Stimulated activated naive CD8-positive, alpha-beta T cell treated with anti-CD3 and anti-CD28 coated beads, Interleukin-15, amount 100 ng/mL, for 72 hours (primary cell): ENCODE measurements at regions not wholly inside any gene's neighbourhood (a gene's known extent, or its start where the extent isn't known, plus 50 kb on each side); places are given as distances from the start of the nearest gene placed in this dataset.

ENCODE experiments used
- ATAC-seq: fragments of 150-1000 bp; cut with Tn5 transposase; 2 replicates; pipeline ENCODE4 v1.10.0; 2021; ENCODE audit warnings: mild to moderate bottlenecking, moderate library complexity
- DNase-seq, 2 donors: peaks; one replicate each; pipeline ENCODE4 v3.0.0; 2021 to 2022
- H3K27ac Mint-ChIP-seq, 2 donors: one replicate each; pipeline ENCODE4 v1.8.0; 2022; ENCODE audit warnings: mild to moderate bottlenecking in 2 of 2, mixed read lengths in 2 of 2, moderate library complexity in 2 of 2
- H3K27me3 Mint-ChIP-seq: one replicate; pipeline ENCODE4 v1.8.0; 2022; ENCODE audit warnings: mixed read lengths
- H3K4me1 Mint-ChIP-seq: one replicate; pipeline ENCODE4 v1.8.0; 2022; ENCODE audit warnings: mild to moderate bottlenecking, mixed read lengths
- H3K4me3 Mint-ChIP-seq, 2 donors: one replicate each; pipeline ENCODE4 v1.8.0; 2022; ENCODE audit warnings: mild to moderate bottlenecking in 2 of 2, mixed read lengths in 2 of 2, moderate library complexity in 1 of 2
- H3K9me3 Mint-ChIP-seq, 2 donors: one replicate each; pipeline ENCODE4 v1.8.0; 2022; ENCODE audit warnings: mixed read lengths in 2 of 2

DNA sequence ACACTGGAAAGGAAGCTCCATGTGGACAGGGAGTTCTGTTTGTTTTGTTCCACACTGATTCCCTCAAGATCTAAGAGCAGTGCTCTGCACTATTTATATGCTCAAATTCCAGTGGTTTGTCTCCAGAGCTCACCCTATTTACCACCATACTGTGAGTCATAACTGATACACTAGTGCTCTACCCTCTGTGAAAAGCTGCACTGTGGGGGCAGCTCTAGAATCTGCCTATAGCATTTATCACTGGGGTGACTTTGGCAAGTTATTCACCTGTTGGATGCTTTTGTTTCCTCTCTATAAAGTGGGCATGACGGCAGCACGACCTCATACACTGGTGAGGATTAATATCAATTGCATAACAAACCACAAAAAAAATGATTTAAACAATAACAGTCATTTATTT, 307.8 kb downstream of the NR2F1-AS1 start:
- no peak for DNase-seq
- Mint-ChIP-seq H3K4me1 (no peaks in the 10 kb centered on the region), H3K9me3 (peaks cover 6 to 22% of the 10 kb centered on the region in 2 donors), H3K27ac (no peak overlapping the region), H3K27me3 (no peaks in the 10 kb centered on the region), H3K4me3 (no peak overlapping the region)
- ATAC-seq, result no peak

DNA sequence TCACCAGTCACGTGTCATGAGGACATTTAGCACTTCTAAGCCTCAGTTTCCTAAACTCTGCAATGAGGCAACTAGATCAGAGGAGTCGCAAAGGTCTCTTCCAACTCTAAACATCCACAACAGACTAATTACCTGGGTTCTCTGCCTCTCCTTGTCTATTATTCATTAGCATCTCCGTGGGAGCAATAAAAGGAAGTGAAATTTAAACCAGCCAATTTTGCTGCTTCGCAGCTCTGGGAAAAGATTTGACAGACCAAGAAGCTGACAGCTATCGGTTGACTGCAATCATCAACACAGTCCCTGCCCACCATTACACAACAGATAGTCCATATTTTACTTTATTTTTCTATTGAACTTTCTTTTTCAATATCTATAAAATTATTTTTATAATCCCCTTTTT, 308.9 kb downstream of the NR2F1-AS1 start:
- H3K4me3 Mint-ChIP-seq, result no peak overlapping the region

DNA sequence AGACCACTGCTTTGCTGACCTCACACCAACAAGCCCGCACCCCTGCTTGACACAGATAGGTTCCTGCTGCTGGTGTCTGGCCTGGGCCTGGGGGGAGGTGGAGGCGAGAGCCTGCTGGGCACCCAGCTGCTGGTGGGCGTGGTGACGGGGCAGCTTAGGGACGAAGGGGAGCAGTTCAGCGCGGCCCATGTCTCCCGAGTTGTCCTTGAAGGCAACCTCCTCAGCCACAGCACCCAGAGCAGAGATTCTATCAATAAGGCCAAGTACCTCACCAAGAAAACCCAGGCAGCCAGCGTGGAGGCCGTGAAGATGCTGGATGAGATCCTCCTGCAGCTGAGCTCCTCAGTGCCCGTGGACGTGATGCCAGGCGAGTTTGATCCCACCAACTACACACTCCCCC, 313.3 kb downstream of the NR2F1-AS1 start:
- peaks cover 6 to 22% of the 10 kb centered on the region in 2 donors for H3K9me3 Mint-ChIP-seq
- no peak overlapping the region for H3K4me3 Mint-ChIP-seq
- no peaks in the 10 kb centered on the region for H3K27me3 Mint-ChIP-seq
- no peak for ATAC-seq
- no peaks in the 10 kb centered on the region for H3K4me1 Mint-ChIP-seq
- no peak for DNase-seq
- H3K27ac Mint-ChIP-seq, result no peak overlapping the region

More for the DNA sequence above, 308.9 kb downstream of the NR2F1-AS1 start:
- Mint-ChIP-seq H3K27me3 (no peaks in the 10 kb centered on the region), H3K27ac (no peak overlapping the region), H3K4me1 (no peaks in the 10 kb centered on the region), H3K9me3 (peaks cover 6 to 33% of the 10 kb centered on the region in 2 donors)
- DNase-seq, result no peak
- ATAC-seq, result no peak

- Mint-ChIP-seq H3K27me3 (no peaks in the 10 kb centered on the region), H3K4me1 (no peaks in the 10 kb centered on the region), H3K4me3 (no peak overlapping the region), H3K9me3 (peaks cover 6 to 21% of the 10 kb centered on the region in 2 donors), H3K27ac (no peak overlapping the region)
- no peak for ATAC-seq
- no peak for DNase-seq
Measured at GRCh38 chr5:93267276-93267675, 313.7 kb downstream of the NR2F1-AS1 start.

DNA sequence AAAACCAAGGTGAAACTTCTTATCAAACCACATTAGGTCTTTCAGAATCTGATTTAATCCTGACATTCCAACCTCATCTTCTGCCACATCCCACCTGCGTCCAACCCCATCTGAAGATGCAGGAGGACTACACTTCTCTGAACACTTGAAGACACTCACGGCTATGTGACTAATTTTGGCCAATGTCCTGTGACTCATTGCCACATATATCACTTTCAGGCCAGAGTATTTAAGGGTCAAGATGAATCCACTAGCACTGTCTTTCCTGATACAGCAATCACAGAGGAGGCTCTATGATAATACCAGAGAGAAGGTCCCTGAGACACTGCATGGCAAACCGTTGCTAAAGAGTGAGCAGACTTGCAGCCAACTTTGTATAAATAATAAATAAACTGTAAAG, 323.4 kb downstream of the NR2F1-AS1 start:
- Mint-ChIP-seq H3K4me3 (no peak overlapping the region), H3K4me1 (no peaks in the 10 kb centered on the region), H3K9me3 (peaks cover 0 to 7% of the 10 kb centered on the region in 2 donors), H3K27ac (no peak overlapping the region), H3K27me3 (no peaks in the 10 kb centered on the region)
- ATAC-seq (no peak), DNase-seq (no peak)

GRCh38 chr5:93255796-93256195, 325.2 kb downstream of the NR2F1-AS1 start:
- H3K27ac Mint-ChIP-seq, result no peak overlapping the region
- no peaks in the 10 kb centered on the region for H3K27me3 Mint-ChIP-seq
- no peaks in the 10 kb centered on the region for H3K4me1 Mint-ChIP-seq
- peaks cover 0 to 6% of the 10 kb centered on the region in 2 donors for H3K9me3 Mint-ChIP-seq
- no peak overlapping the region for H3K4me3 Mint-ChIP-seq
- no peak for DNase-seq
- no peak for ATAC-seq

DNA sequence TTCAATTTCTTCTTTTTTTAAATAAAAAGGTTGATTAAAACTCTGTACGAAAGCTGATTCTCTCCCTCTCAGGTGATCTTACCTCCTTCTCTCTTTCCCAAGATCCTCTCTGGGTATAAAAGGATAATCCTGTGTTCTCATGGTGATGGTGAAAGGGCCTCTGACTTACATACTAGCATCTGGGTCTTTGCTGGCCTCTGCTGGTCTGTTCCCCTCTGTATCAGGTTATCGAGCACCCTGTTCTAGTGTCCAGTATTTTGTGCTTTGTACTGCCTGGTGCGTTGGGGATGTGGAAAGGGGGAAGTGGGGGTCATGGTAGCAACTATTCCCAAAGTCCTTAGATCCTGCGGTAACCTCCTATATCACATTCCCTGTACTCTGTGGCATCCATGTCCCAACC, 328.9 kb downstream of the NR2F1-AS1 start:
- DNase-seq, result no peak
- Mint-ChIP-seq H3K27me3 (no peaks in the 10 kb centered on the region), H3K9me3 (no peaks in the 10 kb centered on the region), H3K4me3 (no peak overlapping the region), H3K4me1 (no peaks in the 10 kb centered on the region), H3K27ac (no peak overlapping the region)
- no peak for ATAC-seq

DNA sequence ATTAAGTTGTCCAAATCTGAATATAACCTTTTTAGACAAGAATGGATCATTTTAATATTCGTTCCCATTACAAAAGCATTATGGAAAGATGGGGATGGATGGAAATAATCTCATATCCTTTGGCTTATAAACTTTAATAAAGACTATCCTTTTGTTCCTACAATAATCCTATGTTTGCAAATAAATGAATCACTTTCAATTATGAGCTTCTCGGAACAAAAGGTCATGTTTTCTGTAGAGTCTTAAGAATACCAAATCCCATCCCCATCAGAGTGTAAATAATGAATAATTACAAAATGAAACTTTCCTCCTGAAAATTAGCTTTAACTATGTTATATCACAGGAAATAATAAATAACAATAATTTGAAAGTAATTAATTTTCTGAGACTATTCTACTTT, 329.7 kb downstream of the NR2F1-AS1 start:
- H3K27me3 Mint-ChIP-seq, result no peaks in the 10 kb centered on the region
- ATAC-seq (no peak), DNase-seq (no peak)
- no peaks in the 10 kb centered on the region for H3K9me3 Mint-ChIP-seq
- no peaks in the 10 kb centered on the region for H3K4me1 Mint-ChIP-seq
- H3K27ac Mint-ChIP-seq, result no peak overlapping the region
- H3K4me3 Mint-ChIP-seq, result no peak overlapping the region

GRCh38 chr5:93250424-93250823, 330.6 kb downstream of the NR2F1-AS1 start:
- Mint-ChIP-seq H3K27me3 (no peaks in the 10 kb centered on the region), H3K27ac (no peak overlapping the region), H3K4me1 (no peaks in the 10 kb centered on the region), H3K9me3 (no peaks in the 10 kb centered on the region), H3K4me3 (no peak overlapping the region)
- ATAC-seq (no peak), DNase-seq (no peak)

DNA sequence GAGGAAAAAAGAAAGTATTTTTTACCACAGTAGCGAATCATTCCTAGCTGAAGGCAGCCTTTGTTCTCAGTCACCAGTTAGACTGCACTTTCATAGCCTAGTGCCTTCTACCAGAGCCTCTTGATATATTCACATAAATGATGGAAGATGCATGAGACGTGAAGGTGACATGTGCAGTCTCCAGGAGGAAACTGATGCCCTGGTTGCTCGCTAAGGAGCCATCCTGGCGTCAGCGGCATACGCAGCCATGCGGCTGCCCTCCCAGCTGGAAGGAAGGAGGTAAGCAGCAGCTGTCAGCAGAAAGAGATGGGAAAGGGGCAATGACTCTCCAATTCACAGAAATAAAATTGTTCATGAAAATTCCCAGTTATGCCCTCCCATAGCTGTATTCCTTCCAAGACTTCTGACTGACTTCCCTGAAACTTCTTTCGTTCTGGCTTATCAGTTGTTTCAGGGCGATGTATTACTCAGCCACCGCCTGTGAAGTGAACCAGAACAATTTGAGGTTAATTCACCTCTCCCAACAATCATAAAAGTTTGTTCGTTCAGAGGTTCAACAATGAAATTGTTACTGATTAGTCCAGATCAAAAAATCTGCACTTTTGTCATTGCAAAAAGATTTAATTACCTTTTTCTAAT, 331.2 kb downstream of the NR2F1-AS1 start:
- Mint-ChIP-seq H3K27me3 (no peaks in the 10 kb centered on the region), H3K4me1 (no peaks in the 10 kb centered on the region), H3K4me3 (no peak overlapping the region), H3K9me3 (no peaks in the 10 kb centered on the region), H3K27ac (no peak overlapping the region)
- ATAC-seq (no peak), DNase-seq (no peak)

DNA sequence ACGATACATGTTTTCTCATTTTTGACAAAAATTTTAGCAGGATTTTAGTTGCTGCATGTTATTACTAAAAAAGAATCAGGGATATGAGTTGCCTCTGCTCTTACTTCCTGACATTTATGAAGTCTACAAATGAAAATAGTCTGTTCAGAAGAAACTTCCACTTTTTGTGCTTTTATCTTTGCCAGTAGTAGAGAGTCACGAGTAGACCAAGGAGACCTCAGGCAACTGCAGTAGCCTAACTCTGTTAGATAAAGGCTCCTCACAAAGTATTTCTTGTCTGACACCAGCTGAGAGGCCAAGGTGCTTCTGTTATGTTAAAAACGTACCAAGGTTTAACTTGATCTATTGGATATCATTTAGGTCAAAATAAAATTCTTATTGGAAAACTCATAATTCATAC, 333.9 kb downstream of the NR2F1-AS1 start:
- DNase-seq (no peak), ATAC-seq (no peak)
- H3K27me3 Mint-ChIP-seq, result no peaks in the 10 kb centered on the region
- no peak overlapping the region for H3K4me3 Mint-ChIP-seq
- H3K4me1 Mint-ChIP-seq, result no peaks in the 10 kb centered on the region
- no peaks in the 10 kb centered on the region for H3K9me3 Mint-ChIP-seq
- H3K27ac Mint-ChIP-seq, result no peak overlapping the region

GRCh38 chr5:93246090-93246855, 334.7 kb downstream of the NR2F1-AS1 start:
- H3K4me3 Mint-ChIP-seq, result no peak overlapping the region
- ATAC-seq, result no peak
- H3K9me3 Mint-ChIP-seq, result no peaks in the 10 kb centered on the region
- H3K4me1 Mint-ChIP-seq, result no peaks in the 10 kb centered on the region
- H3K27ac Mint-ChIP-seq, result no peak overlapping the region
- H3K27me3 Mint-ChIP-seq, result no peaks in the 10 kb centered on the region
- no peak for DNase-seq

DNA sequence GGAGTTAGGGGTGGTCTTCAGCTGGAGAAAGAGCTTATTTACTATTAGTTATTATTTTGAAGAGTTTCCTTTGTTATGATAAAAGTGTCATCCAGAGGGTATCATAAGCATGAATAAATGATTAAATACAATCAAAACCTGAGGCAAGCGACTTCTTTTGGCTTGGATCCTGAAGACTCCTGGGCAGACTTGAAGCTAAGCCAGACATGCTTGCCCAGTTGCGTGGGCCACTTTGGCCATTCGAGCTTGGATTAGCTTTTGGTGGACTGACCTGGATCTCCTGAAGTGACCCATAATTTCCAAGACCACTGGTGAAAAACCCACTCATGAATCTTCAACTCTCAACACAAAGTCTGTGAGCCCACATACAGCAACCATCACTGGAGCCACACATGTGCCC, 335.8 kb downstream of the NR2F1-AS1 start:
- ATAC-seq, result no peak
- Mint-ChIP-seq H3K4me3 (no peak overlapping the region), H3K4me1 (no peaks in the 10 kb centered on the region), H3K27me3 (no peaks in the 10 kb centered on the region), H3K9me3 (no peaks in the 10 kb centered on the region), H3K27ac (no peak overlapping the region)
- DNase-seq, result no peak

- Mint-ChIP-seq H3K27ac (no peak overlapping the region), H3K4me1 (no peaks in the 10 kb centered on the region), H3K27me3 (no peaks in the 10 kb centered on the region), H3K4me3 (no peak overlapping the region), H3K9me3 (no peaks in the 10 kb centered on the region)
- ATAC-seq, result no peak
- DNase-seq, result no peak
Measured at GRCh38 chr5:93243481-93243880, 337.5 kb downstream of the NR2F1-AS1 start.

GRCh38 chr5:93240228-93240834, 340.7 kb downstream of the NR2F1-AS1 start:
- DNase-seq, result no peak

DNA sequence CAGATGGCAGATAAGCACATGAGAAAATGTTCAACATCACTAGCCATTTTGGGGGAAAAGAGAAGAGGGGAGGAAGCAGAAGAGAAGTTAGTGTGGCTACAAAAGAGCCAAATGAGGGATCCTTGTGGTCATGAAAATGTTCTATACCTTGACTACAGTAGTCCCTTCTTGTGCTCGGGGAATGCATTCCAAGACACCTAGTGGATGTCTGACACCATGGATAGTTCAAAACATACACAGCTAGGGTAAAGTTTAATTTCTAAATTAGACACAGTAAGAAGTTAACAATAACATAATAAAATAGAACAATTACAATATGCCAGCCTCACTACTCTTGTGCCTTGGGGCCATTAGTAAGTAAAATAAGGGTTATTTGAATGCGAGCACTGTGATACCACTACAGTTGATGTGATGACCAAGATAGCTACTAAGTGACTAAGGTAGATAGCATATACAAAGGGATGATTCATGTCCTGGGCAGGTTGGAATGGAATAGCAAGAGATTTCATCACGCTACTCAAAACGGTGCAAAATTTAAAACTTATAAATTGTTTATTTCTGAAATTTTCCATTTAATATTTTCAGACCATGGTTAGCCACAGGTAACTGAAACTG, 344.1 kb downstream of the NR2F1-AS1 start:
- H3K4me1 Mint-ChIP-seq, result no peaks in the 10 kb centered on the region
- DNase-seq (no peak), ATAC-seq (no peak)
- no peak overlapping the region for H3K27ac Mint-ChIP-seq
- no peaks in the 10 kb centered on the region for H3K27me3 Mint-ChIP-seq
- H3K9me3 Mint-ChIP-seq, result peaks cover 0 to 5% of the 10 kb centered on the region in 2 donors
- no peak overlapping the region for H3K4me3 Mint-ChIP-seq

More at GRCh38 chr5:93240228-93240834, 340.7 kb downstream of the NR2F1-AS1 start:
- peaks cover 0 to 3% of the 10 kb centered on the region in 2 donors for H3K9me3 Mint-ChIP-seq
- no peak overlapping the region for H3K4me3 Mint-ChIP-seq
- H3K4me1 Mint-ChIP-seq, result no peaks in the 10 kb centered on the region
- no peak overlapping the region for H3K27ac Mint-ChIP-seq
- no peak for ATAC-seq
- no peaks in the 10 kb centered on the region for H3K27me3 Mint-ChIP-seq
